Heart right ventricle (tissue), 16 donors: ENCODE measurements at regions not wholly inside any gene's neighbourhood (a gene's known extent, or its start where the extent isn't known, plus 50 kb on each side); places are given as distances from the start of the nearest gene placed in this dataset.
"Not testable (repeated sequence)": the region's sequence is repeated elsewhere in the genome, so short reads cannot be mapped to it uniquely, and the experiment has no call there.

Experiments used
- ATAC-seq, 8 donors: fragments of 200-7000 bp; cut with Tn5 transposase; one replicate each; pipeline ENCODE4 v1.9.1; 2020; ENCODE audit warnings: mild to moderate bottlenecking in 8 of 8, moderate library complexity in 8 of 8, moderate number of reproducible peaks in 1 of 8
- DNase-seq, 2 donors: peaks; one replicate each; pipeline ENCODE4 v3.0.0-alpha.2; 2020
- H3K27ac ChIP-seq, 10 donors: fragments of 200-600 bp; sonication (generic) in 2 of 10; one replicate each; pipeline versions ENCODE4 v1.5.0 to v1.8.0; 2020 to 2022; ENCODE audit warnings: mild to moderate bottlenecking in 3 of 10
- H3K27me3 ChIP-seq, 7 donors: fragments of 200-600 bp; one replicate each; pipeline ENCODE4 v1.8.0; 2021 to 2022; ENCODE audit warnings: mild to moderate bottlenecking in 2 of 7
- H3K36me3 ChIP-seq, 9 donors: fragments of 200-600 bp; sonication (generic) in 1 of 9; one replicate each; pipeline versions ENCODE4 v1.5.0 to v1.8.0; 2020 to 2022; ENCODE audit warnings: mild to moderate bottlenecking in 2 of 9
- H3K4me1 ChIP-seq, 9 donors: fragments of 200-600 bp; sonication (generic) in 1 of 9; one replicate each; pipeline versions ENCODE4 v1.5.0 to v1.8.0; 2020 to 2022; ENCODE audit warnings: mild to moderate bottlenecking in 4 of 9
- H3K4me3 ChIP-seq, 10 donors: fragments of 200-600 bp; sonication (generic) in 2 of 10; one replicate each; pipeline versions ENCODE4 v1.5.0 to v1.8.0; 2020 to 2022; ENCODE audit warnings: mild to moderate bottlenecking in 7 of 10, moderate library complexity in 2 of 10
- H3K9me3 ChIP-seq, 11 donors: fragments of 200-600 bp in 10 of 11; sonication (generic) in 2 of 11; one replicate each; pipeline versions ENCODE4 v1.5.0 to v1.8.0; 2013 to 2022; ENCODE audit warnings: mild to moderate bottlenecking in 2 of 11, control low read depth in 1 of 11, moderate library complexity in 1 of 11
- CTCF ChIP-seq, 9 donors: fragments of 200-600 bp; sonication (generic) in 2 of 9; IDR thresholded peaks; one replicate each; pipeline versions ENCODE4 v1.5.0 to v1.8.0; 2021 to 2022; ENCODE audit warnings: antibody characterized with exemption in 9 of 9, mild to moderate bottlenecking in 5 of 9, moderate library complexity in 1 of 9
- WGBS, 2 donors: extraction: QIAGEN DNeasy Blood & Tissue Kit; methylation state at CpG; one replicate each; pipeline ENCODE4 v1.1.7; 2013; ENCODE audit warnings: inconsistent platforms in 1 of 2; 5-methylcytosine and 5-hydroxymethylcytosine counted together
- intact Hi-C, 10 donors: fragments of 100-400 bp; cut with DNase I; formaldehyde crosslinking; loops; one replicate each; pipeline versions ENCODE4 v1.11.1 to v1.14.2; 2022
- donor health status: Arrhythmogenic right ventricular cardiomyopathy.
- donor health status: ischemic (EF 13 %, LVEDD 7.1; RV severe dilation, severe dysfunction).
- donor health status: healthy with polysubstance abuse.
- donor health status: DM: no; HTN: yes; CAD: no.
- donor health status: DM: no; HTN: no; CAD: no.
- donor health status: ischemic (EF 25% LVEDD 6.9; RV normal size, moderate dysfunction).
- donor health status: ischemic (EF 25% LVEDD 5.7; RV mildly dilated, moderate dysfunction).
- donor health status: healthy.
- donor health status: DM: yes; HTN: yes; CAD: no.
- donor health status: Ischemic cardiomyopathy.
- donor health status: ischemic (EF 35%, LVEDD 5.7; RV mildly dilated, moderate dysfunction).
- donor health status: nonischemic (EF 11% LVEDD 7.7; RV severe dilation, severe dysfunction).
- donor health status: DM: yes; HTN: yes; CAD: no.
- donor health status: PGD.
- donor health status: ischemic (EF 29% LVEDD 5.4; RV normal size, mild dysfunction).
- donor health status: nonischemic (EF 23%, LVEDD 6.1; RV moderate dilation, normal function).

- no peak for TF ChIP-seq CTCF (IDR thresholded peaks at IDR 0.05)
- ATAC-seq = no peak
- H3K4me1 ChIP-seq = no peaks in the 10 kb centered on the region
- intact Hi-C loops = no loop called here
- no peaks in the 10 kb centered on the region for H3K9me3 ChIP-seq
- no peak overlapping the region for H3K4me3 ChIP-seq
- H3K36me3 ChIP-seq = no peaks in the 10 kb centered on the region
- no peak overlapping the region for H3K27ac ChIP-seq
- H3K27me3 ChIP-seq = no peaks in the 10 kb centered on the region
- 84 to 91% methylated on average over 2 of the region's 2 CpGs for WGBS, 2 donors
- no peak for DNase-seq
Observed at GRCh38 chr13:34175551-34175950, 357.6 kb downstream of the RFC3 start.

GRCh38 chr13:34176633-34177032, 358.7 kb downstream of the RFC3 start:
- Histone ChIP-seq H3K9me3 (no peaks in the 10 kb centered on the region), H3K27ac (no peak overlapping the region), H3K4me1 (no peaks in the 10 kb centered on the region), H3K4me3 (no peak overlapping the region), H3K27me3 (no peaks in the 10 kb centered on the region), H3K36me3 (no peaks in the 10 kb centered on the region)
- 66 to 69% methylated on average over 5 of the region's 5 CpGs for WGBS, 2 donors
- DNase-seq = no peak
- intact Hi-C loops = no loop called here
- TF ChIP-seq CTCF (IDR thresholded peaks at IDR 0.05) = no peak
- ATAC-seq = no peak

GRCh38 chr13:34179481-34179880, 361.5 kb downstream of the RFC3 start:
- intact Hi-C loops = no loop called here
- no peaks in the 10 kb centered on the region for H3K27me3 ChIP-seq
- no peak for TF ChIP-seq CTCF (IDR thresholded peaks at IDR 0.05)
- H3K4me3 ChIP-seq = no peak overlapping the region
- ATAC-seq (no peak), DNase-seq (no peak)
- WGBS, 2 donors = 12 to 30% methylated on average over 1 of the region's 1 CpG
- H3K36me3 ChIP-seq = no peaks in the 10 kb centered on the region
- H3K27ac ChIP-seq = no peak overlapping the region
- no peaks in the 10 kb centered on the region for H3K9me3 ChIP-seq
- no peaks in the 10 kb centered on the region for H3K4me1 ChIP-seq

GRCh38 chr13:34179927-34180326, 362.0 kb downstream of the RFC3 start:
- Histone ChIP-seq H3K9me3 (no peaks in the 10 kb centered on the region), H3K4me1 (no peaks in the 10 kb centered on the region), H3K36me3 (no peaks in the 10 kb centered on the region), H3K4me3 (no peak overlapping the region), H3K27me3 (no peaks in the 10 kb centered on the region), H3K27ac (no peak overlapping the region)
- WGBS, 2 donors = 72 to 79% methylated on average over 2 of the region's 2 CpGs
- no peak for ATAC-seq
- intact Hi-C loops = no loop called here
- DNase-seq = no peak
- TF ChIP-seq CTCF (IDR thresholded peaks at IDR 0.05) = no peak

- H3K4me1 ChIP-seq, H3K27me3 ChIP-seq, intact Hi-C loops, ATAC-seq, DNase-seq, H3K36me3 ChIP-seq, H3K4me3 ChIP-seq, H3K27ac ChIP-seq, H3K9me3 ChIP-seq: not testable (repeated sequence)
- 94 to 96% methylated on average over 13 to 16 of the region's 16 CpGs for WGBS, 2 donors
Observed at GRCh38 chr13:34181256-34181655, 363.3 kb downstream of the RFC3 start.
